DMS79 treated with DMSO at 0.1 percent for 48 hours (cell line): ENCODE measurements at regions not wholly inside any gene's neighbourhood (a gene's known extent, or its start where the extent isn't known, plus 50 kb on each side); places are given as distances from the start of the nearest gene placed in this dataset.

Experiments used
- DNase-seq: peaks from one replicate; lab custom pipeline; 2025; lab: John Stamatoyannopoulos, UW

DNA sequence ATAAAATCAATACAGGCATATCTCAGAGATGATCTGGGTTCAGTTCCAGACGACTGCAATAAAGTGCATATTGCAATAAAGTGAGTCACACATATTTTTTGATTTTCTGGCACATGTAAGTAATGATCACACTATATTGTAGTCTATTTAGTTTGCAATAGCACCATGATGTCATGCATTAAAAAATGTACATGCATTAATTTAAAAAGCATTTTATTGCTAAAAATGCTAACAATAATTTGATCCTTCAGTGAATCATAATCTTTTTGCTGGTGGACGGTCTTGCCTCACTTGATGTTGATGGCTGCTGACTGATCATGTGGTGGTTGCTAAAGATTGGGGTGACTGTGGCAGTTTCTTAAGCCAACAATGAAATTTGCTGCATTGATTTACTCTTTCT lies 511.1 kb downstream of the OTOL1 start:
- DNase-seq: no peak

DNA sequence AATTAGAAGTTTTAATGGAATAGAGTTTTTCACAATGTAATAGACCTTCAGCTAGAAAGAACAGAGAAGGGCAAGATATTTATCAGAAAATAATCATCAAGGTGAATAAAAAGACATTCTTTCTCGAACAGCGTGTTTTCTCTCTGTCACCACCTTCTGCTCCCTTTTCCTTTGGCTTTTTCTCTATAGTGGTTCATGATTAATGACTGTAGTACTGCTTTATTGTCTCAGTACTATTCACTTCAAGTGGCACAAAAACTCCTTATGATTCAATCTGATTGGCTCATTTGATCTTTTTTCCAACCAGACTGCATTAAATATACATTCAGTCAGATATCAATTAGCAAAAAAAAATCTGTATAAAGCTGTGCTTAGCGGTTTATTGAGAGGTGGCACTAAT lies 516.0 kb downstream of the OTOL1 start:
- DNase-seq: no peak

DNA sequence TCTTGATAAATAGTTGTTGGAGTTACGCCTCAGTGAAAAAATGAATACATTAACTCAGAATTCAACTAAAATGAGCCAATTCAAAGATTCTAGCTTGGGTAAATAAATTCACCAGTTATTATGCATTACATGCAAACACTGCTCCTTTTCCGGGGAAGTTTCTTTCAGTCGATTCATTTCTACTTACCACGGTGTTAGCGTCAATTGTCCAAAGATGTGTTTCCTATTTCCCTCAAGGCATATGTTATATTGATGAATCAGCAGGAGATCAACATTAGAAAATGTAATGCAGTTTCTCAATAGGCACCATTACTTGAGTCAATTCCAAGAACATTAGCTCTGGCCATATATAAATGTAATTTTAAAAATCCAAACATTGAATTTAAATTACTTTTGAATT lies 517.7 kb downstream of the OTOL1 start:
- DNase-seq: no peak

DNA sequence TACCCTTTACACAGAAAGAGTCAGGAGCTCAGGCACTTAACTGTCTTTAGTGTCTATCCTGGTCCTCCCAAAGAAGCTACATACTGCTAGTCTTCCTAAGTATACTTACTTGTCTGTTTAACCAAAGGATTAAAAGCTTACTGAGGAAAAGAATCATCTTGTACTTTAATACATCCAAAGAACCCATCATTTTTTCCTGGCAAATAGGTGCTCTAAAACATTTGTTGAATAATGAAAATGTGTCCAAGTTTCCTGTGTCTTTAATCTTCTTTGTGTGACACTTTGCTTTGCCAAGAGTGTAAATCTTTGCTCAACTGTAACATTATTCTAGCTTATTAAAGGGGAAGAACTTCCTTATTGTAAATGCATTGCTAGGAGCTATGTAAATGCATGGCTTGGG lies 519.2 kb downstream of the OTOL1 start:
- DNase-seq: no peak

- DNase-seq: no peak
These were observed 523.2 kb downstream of the OTOL1 start for GRCh38 chr3:162019817-162020216.

DNA sequence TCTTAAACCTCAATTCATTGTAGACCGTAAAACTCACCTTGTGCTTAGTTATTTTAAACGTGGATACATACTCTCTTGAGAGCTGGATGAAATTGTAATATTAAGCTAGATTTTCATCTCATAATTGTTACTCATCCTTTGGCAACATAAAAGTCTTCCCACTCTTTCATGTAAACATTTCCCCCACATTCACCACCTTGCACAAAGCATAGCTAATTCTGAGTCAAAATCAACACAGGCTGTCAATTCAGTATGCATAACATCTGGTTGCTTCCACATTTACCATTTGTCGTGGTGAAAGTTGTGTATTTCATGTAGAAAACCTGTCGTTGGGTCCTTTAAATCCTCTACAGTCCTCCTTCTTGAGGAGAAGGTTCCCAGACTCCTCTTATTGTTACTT lies 524.6 kb downstream of the OTOL1 start:
- DNase-seq: no peak

DNA sequence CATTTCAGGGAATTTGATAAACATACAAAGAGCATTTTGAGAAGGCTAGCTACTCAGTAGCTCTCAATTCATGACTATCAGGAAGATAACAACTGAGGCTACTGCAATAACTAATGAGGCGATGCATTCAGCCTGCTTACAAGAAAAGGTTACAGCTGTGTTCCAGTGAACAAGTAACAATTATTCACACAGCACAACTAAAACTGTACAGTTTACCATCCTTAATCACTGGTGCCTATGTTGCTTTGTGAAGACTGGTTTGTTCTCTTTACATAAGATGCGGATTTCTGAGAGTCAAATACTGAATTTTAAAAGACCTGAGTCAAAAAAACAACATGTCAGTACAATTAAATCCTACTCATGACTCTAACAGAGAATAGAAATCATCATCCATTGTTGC lies 526.3 kb downstream of the OTOL1 start:
- no peak for DNase-seq

- DNase-seq: no peak
These were observed 533.1 kb downstream of the OTOL1 start for GRCh38 chr3:162029736-162030135.

DNA sequence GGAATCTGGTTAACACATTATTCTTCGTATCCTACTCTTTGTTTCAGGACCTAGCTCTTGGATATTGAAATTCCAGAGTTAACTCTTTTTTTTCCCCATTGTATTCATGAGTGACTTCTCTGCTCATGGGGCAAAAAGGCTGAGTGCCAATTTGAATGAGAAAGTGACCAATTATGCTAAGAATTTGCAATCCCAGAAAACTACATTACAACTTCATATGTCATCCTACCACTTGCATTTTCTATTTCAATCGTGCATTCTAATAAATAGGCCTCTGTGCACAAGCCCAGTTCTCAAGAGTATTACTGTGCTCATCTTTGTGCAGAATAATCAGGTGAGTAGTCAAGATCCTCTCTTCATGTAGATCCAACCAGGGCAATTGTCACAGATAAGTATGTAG lies 537.8 kb downstream of the OTOL1 start:
- no peak for DNase-seq

- DNase-seq: no peak
These were observed 545.0 kb downstream of the OTOL1 start for GRCh38 chr3:162041622-162042021.

GRCh38 chr3:162052636-162053035 lies 556.0 kb downstream of the OTOL1 start:
- DNase-seq: no peak

DNA sequence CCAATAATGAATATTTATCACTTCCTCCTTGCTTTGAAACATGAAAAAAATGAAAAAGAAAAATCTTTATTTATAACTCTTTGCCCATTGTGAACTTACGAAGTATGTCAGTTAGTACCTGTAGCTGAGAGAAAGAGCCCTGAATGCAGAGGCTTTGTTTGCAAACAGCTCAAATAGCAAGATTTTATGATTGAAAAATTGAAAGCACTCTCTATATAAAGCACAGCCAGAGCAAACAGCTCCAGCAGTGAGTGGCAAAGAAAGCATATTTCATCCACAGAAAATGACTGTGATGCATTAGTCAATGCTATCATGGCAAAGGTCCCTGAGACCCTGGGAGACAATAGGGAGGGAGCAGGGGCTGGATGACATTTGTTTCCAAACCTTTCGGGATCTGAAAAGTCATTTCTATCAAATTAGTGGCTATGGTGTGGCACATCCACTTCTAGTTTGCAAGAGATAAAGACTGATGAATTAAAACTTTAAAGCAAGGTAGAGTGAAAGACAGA lies 576.1 kb downstream of the OTOL1 start:
- DNase-seq: no peak

DNA sequence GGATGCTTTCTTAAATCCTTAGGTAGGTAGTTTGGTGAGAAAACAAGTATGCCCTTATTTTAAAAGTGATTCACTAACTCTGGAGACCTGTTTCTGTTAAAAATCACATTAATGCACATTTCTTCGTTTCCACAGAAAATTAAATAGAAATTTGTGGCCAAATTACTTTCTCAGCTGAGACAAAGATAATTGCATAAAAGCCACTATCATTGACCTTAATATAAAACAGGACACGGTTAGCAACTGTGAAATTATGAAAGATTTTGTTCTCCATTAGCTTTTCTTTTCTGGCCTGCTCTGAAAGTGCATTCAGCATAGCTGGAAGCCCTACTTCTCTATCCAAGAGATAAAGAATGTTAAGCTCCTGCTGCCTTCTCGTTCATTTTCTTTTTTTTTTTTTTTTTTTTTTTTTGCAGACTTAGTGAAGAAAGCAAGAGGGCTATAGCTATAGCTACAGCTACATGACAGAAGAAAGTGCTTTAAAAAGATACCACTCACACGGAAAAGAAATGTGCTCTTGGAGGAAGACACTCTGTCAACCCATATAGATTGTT lies 576.9 kb downstream of the OTOL1 start:
- DNase-seq: no peak

DNA sequence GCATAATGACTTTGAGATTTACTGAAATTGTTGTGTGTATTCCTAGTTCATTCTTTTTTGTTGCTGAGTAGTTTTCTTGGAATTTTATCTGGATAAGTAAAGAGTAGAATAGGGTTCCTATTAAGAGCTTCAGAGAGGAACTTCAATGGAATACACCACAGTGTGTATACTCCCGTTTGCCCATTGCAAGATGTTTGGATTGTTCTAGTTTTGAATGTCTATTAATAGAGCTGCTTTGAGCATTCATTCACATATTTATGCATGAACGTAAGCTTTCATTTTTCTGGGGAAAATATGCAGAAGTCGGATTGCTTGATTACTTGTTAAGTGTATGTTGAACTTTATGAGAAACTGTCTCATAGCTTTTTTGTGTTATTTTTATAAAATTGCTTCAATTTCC lies 580.5 kb downstream of the OTOL1 start:
- no peak for DNase-seq

GRCh38 chr3:162082516-162082915 lies 585.9 kb downstream of the OTOL1 start:
- no peak for DNase-seq

DNA sequence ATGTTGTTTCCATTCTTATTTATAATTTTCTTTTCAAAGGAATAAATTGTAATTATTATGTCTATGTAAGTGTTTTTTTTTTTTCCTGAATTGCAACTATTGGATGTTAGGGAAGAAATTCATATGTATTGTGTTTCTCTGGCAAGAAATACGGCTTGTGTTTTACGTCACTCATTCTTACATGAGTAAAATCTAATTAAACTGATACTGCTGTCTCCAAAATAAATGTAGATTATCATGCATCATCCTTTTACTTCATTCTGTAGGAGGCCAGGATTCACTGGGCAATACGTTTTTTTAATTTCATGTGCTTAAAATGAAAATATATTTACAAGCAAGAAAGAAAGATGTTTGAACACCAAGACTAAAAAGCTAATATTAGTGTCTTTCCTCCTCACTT lies 590.8 kb downstream of the OTOL1 start:
- DNase-seq: no peak

- no peak for DNase-seq
These were observed 596.1 kb downstream of the OTOL1 start for GRCh38 chr3:162092751-162093150.

- DNase-seq: no peak
These were observed 597.7 kb downstream of the OTOL1 start for GRCh38 chr3:162094301-162094700.

DNA sequence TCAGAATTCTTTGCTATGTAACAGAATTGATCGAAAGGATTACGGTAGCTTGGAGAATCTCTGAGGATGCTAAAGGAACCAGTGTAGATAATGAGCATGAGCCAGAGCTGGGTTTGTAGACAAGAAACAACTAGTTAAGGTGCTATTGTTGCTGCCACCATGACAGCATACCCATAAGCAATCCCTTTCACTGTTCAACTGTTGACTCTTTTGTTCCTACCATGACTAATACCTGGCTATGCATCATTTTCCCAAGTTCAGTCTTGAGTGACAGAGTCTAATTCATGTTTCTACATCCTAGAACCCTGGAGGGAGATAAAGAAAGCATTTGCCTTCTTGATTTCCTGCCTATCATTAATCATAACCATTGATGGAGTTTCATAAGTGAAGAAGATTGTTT lies 600.3 kb downstream of the OTOL1 start:
- DNase-seq: no peak

DNA sequence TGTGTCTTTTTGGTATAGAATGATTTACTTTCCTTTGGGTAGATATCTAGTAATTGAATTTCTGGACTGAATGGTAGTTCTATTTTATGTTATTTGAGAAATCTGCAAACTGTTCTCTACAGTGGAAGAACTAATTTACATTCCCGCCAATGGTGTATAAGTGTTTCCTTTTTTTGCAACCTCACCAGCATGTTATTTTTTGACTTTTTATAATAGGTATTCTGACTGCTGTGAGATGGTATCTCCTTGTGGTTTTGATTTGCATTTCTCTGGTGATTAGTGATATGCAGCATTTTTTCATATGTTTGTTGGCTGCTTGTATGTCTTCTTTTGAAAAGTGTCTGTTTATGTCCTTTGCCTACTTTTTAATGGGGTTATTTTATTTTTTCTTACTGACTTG lies 607.2 kb downstream of the OTOL1 start:
- DNase-seq: no peak

- DNase-seq: no peak
These were observed 615.3 kb downstream of the OTOL1 start for GRCh38 chr3:162111861-162112260.

GRCh38 chr3:162112719-162113118 lies 616.1 kb downstream of the OTOL1 start:
- no peak for DNase-seq

DNA sequence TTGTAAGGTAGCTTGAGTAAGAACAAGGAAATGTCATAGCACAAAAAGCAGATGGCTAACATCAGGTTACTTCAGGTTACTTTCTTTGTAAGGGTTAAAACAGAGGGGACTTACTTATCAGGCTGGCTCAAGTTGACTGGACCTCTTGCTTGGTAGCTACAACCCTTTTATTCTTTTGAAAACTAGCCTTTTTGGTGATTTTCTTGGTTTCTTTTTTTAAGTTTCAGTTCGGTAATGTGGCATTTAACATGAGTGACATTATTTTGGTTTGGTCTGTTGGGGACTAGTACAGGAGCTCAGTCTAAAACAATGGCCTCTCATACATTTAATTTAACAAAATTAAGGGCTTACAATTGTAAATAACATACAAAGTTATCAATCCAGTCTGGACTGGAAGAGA lies 621.4 kb downstream of the OTOL1 start:
- DNase-seq: no peak

DNA sequence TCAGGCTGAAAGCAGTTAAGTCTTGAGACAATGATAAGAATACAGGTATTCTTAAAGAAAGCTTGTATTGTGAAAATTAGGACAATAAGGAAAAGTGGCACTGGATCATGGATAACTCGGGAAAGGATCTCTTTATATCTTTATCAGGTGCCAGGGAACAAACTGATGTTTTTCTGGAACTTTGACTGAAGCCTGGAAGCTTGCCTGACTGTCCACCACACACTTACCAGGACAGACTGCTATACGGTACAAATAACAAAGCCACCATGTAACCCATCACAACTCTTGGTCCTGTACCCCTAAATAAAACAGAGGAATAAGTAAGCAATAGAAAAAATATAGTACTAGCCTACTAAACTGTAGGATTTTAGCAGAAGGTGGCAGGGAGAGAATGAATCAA lies 623.0 kb downstream of the OTOL1 start:
- DNase-seq: no peak

- DNase-seq: no peak
These were observed 625.8 kb downstream of the OTOL1 start for GRCh38 chr3:162122405-162122804.
